C4-2B (cell line): ENCODE measurements at regions not wholly inside any gene's neighbourhood (a gene's known extent, or its start where the extent isn't known, plus 50 kb on each side); places are given as distances from the start of the nearest gene placed in this dataset.

Experiments
- ZFX ChIP-seq: fragments of 450-650 bp; IDR thresholded peaks from 2 replicates; pipeline ENCODE4 v1.6.1; 2017
- TF ChIP-seq, protein P1 (sequence below): fragments of 450-650 bp; conservative IDR thresholded peaks from 2 replicates; pipeline ENCODE4 v1.5.1; 2017; ENCODE audit warnings: mild to moderate bottlenecking

DNA sequence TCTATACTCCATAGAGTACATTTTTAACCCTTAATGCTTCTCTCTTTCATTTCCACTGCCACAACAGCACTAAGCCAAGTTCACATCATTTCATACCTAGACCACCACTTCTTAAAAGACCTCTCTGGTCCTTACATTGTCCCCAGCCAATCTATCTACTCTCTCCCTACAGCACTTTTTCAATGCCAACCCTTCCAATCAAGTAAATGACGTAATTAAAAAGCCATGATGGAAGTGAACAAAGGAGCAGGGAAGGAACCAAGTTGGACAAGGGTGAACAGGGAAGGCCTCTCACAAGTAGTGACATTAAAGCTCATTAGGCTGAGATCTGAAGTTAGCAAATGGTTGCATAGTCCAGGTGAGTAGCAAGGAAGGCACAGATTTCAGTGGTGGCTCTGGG lies 195.1 kb upstream of the CCDC150 start:
- TF ChIP-seq, protein P1, sequence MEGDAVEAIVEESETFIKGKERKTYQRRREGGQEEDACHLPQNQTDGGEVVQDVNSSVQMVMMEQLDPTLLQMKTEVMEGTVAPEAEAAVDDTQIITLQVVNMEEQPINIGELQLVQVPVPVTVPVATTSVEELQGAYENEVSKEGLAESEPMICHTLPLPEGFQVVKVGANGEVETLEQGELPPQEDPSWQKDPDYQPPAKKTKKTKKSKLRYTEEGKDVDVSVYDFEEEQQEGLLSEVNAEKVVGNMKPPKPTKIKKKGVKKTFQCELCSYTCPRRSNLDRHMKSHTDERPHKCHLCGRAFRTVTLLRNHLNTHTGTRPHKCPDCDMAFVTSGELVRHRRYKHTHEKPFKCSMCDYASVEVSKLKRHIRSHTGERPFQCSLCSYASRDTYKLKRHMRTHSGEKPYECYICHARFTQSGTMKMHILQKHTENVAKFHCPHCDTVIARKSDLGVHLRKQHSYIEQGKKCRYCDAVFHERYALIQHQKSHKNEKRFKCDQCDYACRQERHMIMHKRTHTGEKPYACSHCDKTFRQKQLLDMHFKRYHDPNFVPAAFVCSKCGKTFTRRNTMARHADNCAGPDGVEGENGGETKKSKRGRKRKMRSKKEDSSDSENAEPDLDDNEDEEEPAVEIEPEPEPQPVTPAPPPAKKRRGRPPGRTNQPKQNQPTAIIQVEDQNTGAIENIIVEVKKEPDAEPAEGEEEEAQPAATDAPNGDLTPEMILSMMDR: no peak
- TF ChIP-seq ZFX: no peak
